ENCODE measurements at regions not wholly inside any gene's neighbourhood (a gene's known extent, or its start where the extent isn't known, plus 50 kb on each side); places are given as distances from the start of the nearest gene placed in this dataset.
A peak's percentile ranks its signal among the peaks of the same experiment; 100 is the strongest.

GRCh38 chr22:46096706-46097230 lies 53.6 kb upstream of the PPARA start:
- peaks cover 59 to 100% (median 92%) of the 10 kb centered on the region in 4 donors for H3K4me1 ChIP-seq
- peak overlapping the region in 4 of 5 donors; percentile 43 to 100 (median 82) for H3K27ac ChIP-seq
- intact Hi-C loops (cut with DNase I; ENCODE audit: low total_unique reads) = no loop called here
- no peaks in the 10 kb centered on the region for H3K27me3 ChIP-seq
- no peak overlapping the region for H3K4me3 ChIP-seq
- TF ChIP-seq POLR2AphosphoS5 (IDR thresholded peaks at IDR 0.05) (no peak), CTCF (IDR thresholded peaks at IDR 0.05) (no peak), EP300 (IDR thresholded peaks at IDR 0.05) (no peak), POLR2A (IDR thresholded peaks at IDR 0.05) (no peak)
- WGBS, 5 donors = 60 to 92% (median 87%) methylated on average over 1 to 14 of the region's 14 CpGs
- peaks cover 48 to 78% (median 61%) of the 10 kb centered on the region in 4 donors for H3K36me3 ChIP-seq
- no peak for DNase-seq
- H3K9me3 ChIP-seq = no peaks in the 10 kb centered on the region

- TF ChIP-seq POLR2AphosphoS5 (IDR thresholded peaks at IDR 0.05) (no peak), CTCF (IDR thresholded peaks at IDR 0.05) (no peak), EP300 (IDR thresholded peaks at IDR 0.05) (no peak), POLR2A (IDR thresholded peaks at IDR 0.05) (no peak)
- Histone ChIP-seq H3K4me3 (no peak overlapping the region), H3K36me3 (peaks cover 50 to 78% (median 63%) of the 10 kb centered on the region in 4 donors), H3K4me1 (peaks cover 57 to 100% (median 92%) of the 10 kb centered on the region in 4 donors), H3K9me3 (no peaks in the 10 kb centered on the region), H3K27me3 (no peaks in the 10 kb centered on the region), H3K27ac (peak overlapping the region in 4 of 5 donors; percentile 43 to 100 (median 82))
- DNase-seq = no peak
- 73 to 81% (median 76%) methylated on average over 13 of the region's 13 CpGs for WGBS, 5 donors
- intact Hi-C loops (cut with DNase I; ENCODE audit: low total_unique reads) = no loop called here
Observed at GRCh38 chr22:46097268-46097900, 52.9 kb upstream of the PPARA start.

- Histone ChIP-seq H3K4me1 (peaks cover 59 to 100% (median 92%) of the 10 kb centered on the region in 4 donors), H3K4me3 (no peak overlapping the region), H3K36me3 (peaks cover 59 to 78% (median 68%) of the 10 kb centered on the region in 4 donors), H3K27ac (peak overlapping the region; percentile 7 to 100 (median 66)), H3K9me3 (no peaks in the 10 kb centered on the region), H3K27me3 (no peaks in the 10 kb centered on the region)
- intact Hi-C loops (cut with DNase I; ENCODE audit: low total_unique reads) = no loop called here
- no peak for DNase-seq
- 51 to 75% (median 70%) methylated on average over 12 to 31 of the region's 31 CpGs for WGBS, 5 donors
- TF ChIP-seq POLR2AphosphoS5 (IDR thresholded peaks at IDR 0.05) = no peak
- TF ChIP-seq EP300 (IDR thresholded peaks at IDR 0.05) = no peak
- no peak for TF ChIP-seq CTCF (IDR thresholded peaks at IDR 0.05)
- no peak for TF ChIP-seq POLR2A (IDR thresholded peaks at IDR 0.05)
Observed at GRCh38 chr22:46098525-46099475, 51.5 kb upstream of the PPARA start.

GRCh38 chr22:46099740-46100139 lies 50.6 kb upstream of the PPARA start:
- DNase-seq = no peak
- Histone ChIP-seq H3K36me3 (peaks cover 63 to 81% (median 69%) of the 10 kb centered on the region in 4 donors), H3K9me3 (no peaks in the 10 kb centered on the region), H3K27ac (peak overlapping the region in 4 of 5 donors; percentile 43 to 100 (median 82)), H3K4me1 (peaks cover 59 to 100% (median 92%) of the 10 kb centered on the region in 4 donors), H3K27me3 (no peaks in the 10 kb centered on the region), H3K4me3 (no peak overlapping the region)
- intact Hi-C loops (cut with DNase I; ENCODE audit: low total_unique reads) = no loop called here
- TF ChIP-seq EP300 (IDR thresholded peaks at IDR 0.05) = no peak
- TF ChIP-seq CTCF (IDR thresholded peaks at IDR 0.05) = no peak
- TF ChIP-seq POLR2A (IDR thresholded peaks at IDR 0.05) = no peak
- no peak for TF ChIP-seq POLR2AphosphoS5 (IDR thresholded peaks at IDR 0.05)
- WGBS, 5 donors = 34 to 62% (median 46%) methylated on average over 3 to 4 of the region's 4 CpGs

Measured in stomach (tissue), 8 donors.